AG04450 (cell line): ENCODE measurements at regions not wholly inside any gene's neighbourhood (a gene's known extent, or its start where the extent isn't known, plus 50 kb on each side); places are given as distances from the start of the nearest gene placed in this dataset.

ENCODE experiments used
- CTCF ChIA-PET: fragments of 300-600, 350-600 bp; formaldehyde crosslinking; extraction: SDS; loops from one replicate; lab custom pipeline; 2022; ENCODE audit warnings: antibody characterized with exemption, inconsistent platforms; lab: Charles Lee
- POLR2A ChIA-PET: fragments of 350-600 bp; formaldehyde crosslinking; extraction: SDS; loops from one replicate; lab custom pipeline; 2021; ENCODE audit warnings: antibody characterized with exemption, inconsistent platforms; lab: Yijun Ruan, JAX
- DNase-seq: peaks from one replicate; pipeline ENCODE4 v3.0.0-alpha.2; 2011; ENCODE audit warnings: low read depth, low spot score
- H3K27ac ChIP-seq: one replicate; pipeline ENCODE4 v1.5.1; 2012; ENCODE audit warnings: low read depth, low read length, control low read depth
- H3K27me3 ChIP-seq: one replicate; pipeline ENCODE4 v1.6.0; 2012; ENCODE audit warnings: low read length; ENCODE audit not compliant: control insufficient read depth, insufficient read depth
- H3K4me3 ChIP-seq: 2 replicates; pipeline ENCODE4 v1.5.1; 2011; ENCODE audit warnings: mild to moderate bottlenecking, low read depth, low read length, control low read depth
- H3K9me3 ChIP-seq: 2 replicates; pipeline ENCODE4 v1.5.1; 2012; ENCODE audit warnings: low read length; ENCODE audit not compliant: control insufficient read depth, insufficient read depth
- CTCF ChIP-seq: IDR thresholded peaks from 2 replicates; pipeline ENCODE4 v1.5.1; 2011; ENCODE audit warnings: low read depth, low read length, control low read depth, inconsistent platforms

- Histone ChIP-seq H3K4me3 (no peak overlapping the region), H3K27me3 (no peaks in the 10 kb centered on the region), H3K27ac (no peak overlapping the region), H3K9me3 (no peaks in the 10 kb centered on the region; the same call in 1 of the 2 replicates)
- no peak for TF ChIP-seq CTCF
- CTCF ChIA-PET: interaction anchor here (0.6 kb wide), 1 partner anchor 107 kb away, joined by 3 read pairs; no protein-coding TSS in a partner anchor
- peak; percentile 57 for DNase-seq
- POLR2A ChIA-PET: interaction anchor here (0.6 kb wide), 1 partner anchor 187 kb away, joined by 6 read pairs; no protein-coding TSS in a partner anchor
Measured at GRCh38 chr6:113530769-113531168, 326.4 kb upstream of the MARCKS start.

- Histone ChIP-seq H3K27me3 (no peaks in the 10 kb centered on the region), H3K9me3 (no peaks in the 10 kb centered on the region), H3K4me3 (no peak overlapping the region), H3K27ac (no peak overlapping the region)
- TF ChIP-seq CTCF: no peak
- DNase-seq: no peak
- POLR2A ChIA-PET: no interaction called here
- CTCF ChIA-PET: no interaction called here
Measured at GRCh38 chr6:113539202-113539601, 317.9 kb upstream of the MARCKS start.

- Histone ChIP-seq H3K4me3 (no peak overlapping the region), H3K27me3 (no peaks in the 10 kb centered on the region), H3K9me3 (no peaks in the 10 kb centered on the region), H3K27ac (no peak overlapping the region)
- ChIA-PET POLR2A (no interaction called here), CTCF (no interaction called here)
- no peak for DNase-seq
- no peak for TF ChIP-seq CTCF
Measured at GRCh38 chr6:113539623-113540022, 317.5 kb upstream of the MARCKS start.

- no peak overlapping the region for H3K4me3 ChIP-seq
- no peaks in the 10 kb centered on the region for H3K27me3 ChIP-seq
- H3K27ac ChIP-seq: no peak overlapping the region
- ChIA-PET CTCF (no interaction called here), POLR2A (no interaction called here)
- no peak for TF ChIP-seq CTCF
- H3K9me3 ChIP-seq: no peaks in the 10 kb centered on the region
- DNase-seq: no peak
Measured at GRCh38 chr6:113540466-113540865, 316.7 kb upstream of the MARCKS start.

GRCh38 chr6:113551168-113551567 lies 306.0 kb upstream of the MARCKS start:
- no peak overlapping the region for H3K27ac ChIP-seq
- no peaks in the 10 kb centered on the region for H3K9me3 ChIP-seq
- no peak for DNase-seq
- no peak for TF ChIP-seq CTCF
- ChIA-PET POLR2A (no interaction called here), CTCF (no interaction called here)
- no peak overlapping the region for H3K4me3 ChIP-seq
- no peaks in the 10 kb centered on the region for H3K27me3 ChIP-seq
